Mesendoderm (in vitro differentiated cells): ENCODE measurements at regions not wholly inside any gene's neighbourhood (a gene's known extent, or its start where the extent isn't known, plus 50 kb on each side); places are given as distances from the start of the nearest gene placed in this dataset.

Source experiments
- DNase-seq: peaks from one replicate; pipeline ENCODE4 v3.0.0; 2013
- H2AK5ac ChIP-seq: 2 replicates; pipeline ENCODE4 v1.6.1; 2013; ENCODE audit warnings: low read length, inconsistent platforms
- H2BK120ac ChIP-seq: 2 replicates; pipeline ENCODE4 v1.6.1; 2013; ENCODE audit warnings: low read depth, mild to moderate bottlenecking, low read length, moderate library complexity, mixed read lengths
- H2BK15ac ChIP-seq: replicated peaks from 2 replicates; pipeline ENCODE4 v1.6.1; 2013; ENCODE audit warnings: low read depth, mild to moderate bottlenecking, moderate library complexity
- H2BK5ac ChIP-seq: 2 replicates; pipeline ENCODE4 v1.6.1; 2013; ENCODE audit warnings: low read length, inconsistent platforms
- H3K18ac ChIP-seq: 2 replicates; pipeline ENCODE4 v1.6.1; 2013; ENCODE audit warnings: mild to moderate bottlenecking, low read length, mixed read lengths
- H3K23ac ChIP-seq: one replicate; pipeline ENCODE4 v1.6.1; 2013; ENCODE audit warnings: low read length
- H3K27ac ChIP-seq: 2 replicates; pipeline ENCODE4 v1.5.1; 2013; ENCODE audit warnings: low read depth, mild to moderate bottlenecking, inconsistent platforms, low read length, moderate library complexity
- H3K27me3 ChIP-seq: 2 replicates; pipeline ENCODE4 v1.6.1; 2013; ENCODE audit warnings: low read length, control low read depth, mild to moderate bottlenecking, inconsistent platforms; ENCODE audit not compliant: insufficient read depth, poor library complexity
- H3K36me3 ChIP-seq: 2 replicates; pipeline ENCODE4 v1.6.1; 2013; ENCODE audit warnings: low read length, inconsistent platforms; ENCODE audit not compliant: control insufficient read depth, insufficient read depth
- H3K4ac ChIP-seq: one replicate; pipeline ENCODE4 v1.6.1; 2013; ENCODE audit warnings: low read depth, mild to moderate bottlenecking, low read length, moderate library complexity
- H3K4me1 ChIP-seq: 2 replicates; pipeline ENCODE4 v1.6.1; 2013; ENCODE audit warnings: low read depth, low read length, inconsistent platforms; ENCODE audit not compliant: control insufficient read depth
- H3K4me2 ChIP-seq: 2 replicates; pipeline ENCODE4 v1.6.1; 2013; ENCODE audit warnings: low read length
- H3K4me3 ChIP-seq: 2 replicates; pipeline ENCODE4 v1.5.1; 2013; ENCODE audit warnings: mild to moderate bottlenecking, low read length
- H3K56ac ChIP-seq: one replicate; pipeline ENCODE4 v1.6.1; 2013; ENCODE audit warnings: low read length
- H3K79me1 ChIP-seq: 2 replicates; pipeline ENCODE4 v1.6.1; 2013; ENCODE audit warnings: low read length, inconsistent platforms
- H3K79me2 ChIP-seq: 2 replicates; pipeline ENCODE4 v1.6.1; 2013; ENCODE audit warnings: mild to moderate bottlenecking, low read length; ENCODE audit not compliant: control insufficient read depth, insufficient read depth
- H3K9ac ChIP-seq: 2 replicates; pipeline ENCODE4 v1.6.1; 2013; ENCODE audit warnings: low read length, inconsistent platforms
- H4K5ac ChIP-seq: one replicate; pipeline ENCODE4 v1.6.1; 2013; ENCODE audit warnings: low read length
- H4K8ac ChIP-seq: one replicate; pipeline ENCODE4 v1.6.1; 2013; ENCODE audit warnings: low read depth, mild to moderate bottlenecking, control low read depth, low read length, moderate library complexity
- WGBS: extraction: QIAGEN DNeasy Blood & Tissue Kit; methylation state at CpG from one replicate; pipeline ENCODE4 v1.1.7; 2013; ENCODE audit warnings: low lambda C conversion rate, missing lambda C conversion rate; ENCODE audit not compliant: insufficient coverage; ENCODE audit errors: extremely low coverage; 5-methylcytosine and 5-hydroxymethylcytosine counted together

DNA sequence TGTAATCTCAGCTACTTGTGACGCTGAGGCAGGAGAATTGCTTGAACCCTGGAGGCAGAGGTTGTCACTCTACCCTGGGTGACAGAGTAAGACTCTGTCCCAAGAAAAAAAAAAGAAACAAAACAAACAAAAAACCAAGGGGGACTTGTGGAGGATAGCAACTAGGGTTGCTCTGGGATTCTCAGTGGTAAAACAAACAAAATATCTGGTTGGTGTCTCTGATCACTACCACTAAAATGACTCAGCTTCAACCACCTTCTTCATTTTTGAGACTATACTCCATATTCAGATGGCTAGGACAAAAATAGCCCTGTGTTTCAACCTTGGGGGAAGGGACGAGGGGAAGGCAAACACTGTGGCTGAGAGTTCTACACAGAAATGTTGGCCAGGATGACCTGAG lies 110.3 kb downstream of the ARRDC3 start:
- WGBS, result no CpG with 5 or more reads among the region's 2 CpGs
- H3K36me3 ChIP-seq, result no peaks in the 10 kb centered on the region
- H2BK120ac ChIP-seq, result no peak overlapping the region
- H3K27ac ChIP-seq, result no peak overlapping the region
- H3K79me2 ChIP-seq, result no peaks in the 10 kb centered on the region
- no peak overlapping the region for H3K23ac ChIP-seq
- no peak overlapping the region for H2AK5ac ChIP-seq
- H2BK15ac ChIP-seq, result peak overlapping the region; percentile 45
- DNase-seq, result no peak
- H3K9ac ChIP-seq, result no peak overlapping the region
- H4K5ac ChIP-seq, result no peak overlapping the region
- no peaks in the 10 kb centered on the region for H3K4me1 ChIP-seq
- no peak overlapping the region for H2BK5ac ChIP-seq
- no peak overlapping the region for H3K4ac ChIP-seq
- no peaks in the 10 kb centered on the region for H3K27me3 ChIP-seq
- no peak overlapping the region for H4K8ac ChIP-seq
- H3K79me1 ChIP-seq, result no peaks in the 10 kb centered on the region
- no peak overlapping the region for H3K56ac ChIP-seq
- no peak overlapping the region for H3K4me3 ChIP-seq
- H3K18ac ChIP-seq, result peak overlapping the region; percentile 28
- H3K4me2 ChIP-seq, result no peak overlapping the region

DNA sequence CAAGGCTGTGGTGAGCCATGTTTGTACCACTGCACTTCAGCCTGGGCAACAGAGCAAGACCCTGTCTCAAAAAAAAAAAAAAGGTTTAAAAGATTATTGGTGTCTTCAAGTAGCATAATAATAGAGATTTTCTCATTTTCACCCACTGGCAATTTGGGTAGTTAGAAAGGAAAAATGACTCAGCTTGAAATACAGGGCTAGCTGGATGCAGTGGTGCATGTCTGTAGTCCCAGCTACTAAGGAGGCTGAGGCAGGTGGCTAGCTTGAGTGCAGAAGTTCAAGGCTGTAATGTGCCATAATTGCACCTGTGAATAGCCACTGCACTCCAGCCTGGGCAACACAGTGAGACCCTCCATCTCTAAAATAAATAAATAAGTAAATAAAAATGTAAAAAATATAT lies 111.1 kb downstream of the ARRDC3 start:
- H3K18ac ChIP-seq, result no peak overlapping the region
- no peak overlapping the region for H3K9ac ChIP-seq
- H3K79me2 ChIP-seq, result no peaks in the 10 kb centered on the region
- H2BK15ac ChIP-seq, result no peak overlapping the region
- H3K27ac ChIP-seq, result no peak overlapping the region
- no peak overlapping the region for H3K4me2 ChIP-seq
- H4K5ac ChIP-seq, result no peak overlapping the region
- no peak for DNase-seq
- H3K23ac ChIP-seq, result no peak overlapping the region
- H2BK120ac ChIP-seq, result no peak overlapping the region
- no peak overlapping the region for H3K4ac ChIP-seq
- H3K56ac ChIP-seq, result no peak overlapping the region
- H3K27me3 ChIP-seq, result no peaks in the 10 kb centered on the region
- H2BK5ac ChIP-seq, result no peak overlapping the region
- H4K8ac ChIP-seq, result no peak overlapping the region
- no peaks in the 10 kb centered on the region for H3K36me3 ChIP-seq
- H3K4me3 ChIP-seq, result no peak overlapping the region
- H2AK5ac ChIP-seq, result no peak overlapping the region
- no peaks in the 10 kb centered on the region for H3K4me1 ChIP-seq
- H3K79me1 ChIP-seq, result no peaks in the 10 kb centered on the region

DNA sequence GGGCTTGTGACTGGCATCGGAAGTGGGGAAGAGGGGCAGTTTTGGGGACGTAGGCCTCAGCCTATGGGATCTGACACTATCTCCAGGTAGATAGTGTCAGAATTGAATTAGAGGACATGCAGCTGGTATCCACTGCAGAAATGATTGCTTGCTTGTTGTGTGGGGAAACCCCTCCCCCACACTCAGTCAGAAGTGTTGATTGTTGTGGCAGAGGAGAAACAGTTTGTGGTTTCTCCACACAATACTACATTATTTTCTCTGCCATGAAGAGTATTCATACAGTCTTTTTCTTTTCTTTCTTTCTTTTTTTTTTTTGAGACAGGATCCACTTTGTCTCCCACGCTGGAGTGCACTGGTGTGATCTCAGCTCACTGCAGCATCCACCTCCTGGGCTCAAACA lies 113.9 kb downstream of the ARRDC3 start:
- no peak overlapping the region for H2BK120ac ChIP-seq

DNA sequence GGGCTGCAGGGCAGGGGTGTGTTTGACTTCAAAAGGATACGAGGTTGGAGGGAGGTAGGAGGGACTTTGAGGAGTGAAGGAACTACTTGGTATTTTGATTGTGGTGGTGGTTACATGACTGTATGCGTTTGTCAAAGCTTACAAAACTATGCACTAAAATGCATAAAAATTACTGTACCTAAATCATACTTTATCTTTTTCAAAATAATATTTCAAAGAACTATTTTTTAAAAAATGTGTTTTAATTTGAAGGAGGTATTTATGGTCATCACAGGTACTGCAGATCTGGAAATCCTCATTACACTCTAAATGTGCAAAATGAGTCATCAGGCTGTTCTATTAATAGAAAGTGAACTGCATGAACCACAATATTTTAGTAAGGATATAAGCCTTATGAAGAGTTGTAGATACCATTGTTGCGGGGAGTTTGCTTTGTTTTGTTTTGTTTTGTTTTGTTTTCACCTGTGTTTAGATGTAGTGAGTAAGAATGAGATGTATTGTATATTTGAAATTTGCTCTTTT lies 116.9 kb downstream of the ARRDC3 start:
- DNase-seq, result no peak
- Histone ChIP-seq H3K56ac (no peak overlapping the region), H3K36me3 (no peaks in the 10 kb centered on the region), H3K27me3 (no peaks in the 10 kb centered on the region), H3K18ac (no peak overlapping the region), H2BK120ac (no peak overlapping the region), H2BK15ac (no peak overlapping the region), H3K23ac (no peak overlapping the region), H2AK5ac (no peak overlapping the region), H2BK5ac (no peak overlapping the region), H3K79me2 (no peaks in the 10 kb centered on the region), H3K4me3 (no peak overlapping the region), H3K79me1 (no peaks in the 10 kb centered on the region), H3K4me2 (no peak overlapping the region), H4K5ac (no peak overlapping the region), H3K4ac (no peak overlapping the region), H3K9ac (no peak overlapping the region), H4K8ac (no peak overlapping the region), H3K4me1 (no peaks in the 10 kb centered on the region), H3K27ac (no peak overlapping the region)
- WGBS, result no CpG with 5 or more reads among the region's 3 CpGs

More for the DNA sequence above, 113.9 kb downstream of the ARRDC3 start:
- no peak overlapping the region for H2AK5ac ChIP-seq
- no peaks in the 10 kb centered on the region for H3K79me2 ChIP-seq
- no peak overlapping the region for H3K4me3 ChIP-seq
- no peak overlapping the region for H2BK5ac ChIP-seq
- no peaks in the 10 kb centered on the region for H3K27me3 ChIP-seq
- H3K9ac ChIP-seq, result no peak overlapping the region
- H3K4me1 ChIP-seq, result no peaks in the 10 kb centered on the region
- H3K18ac ChIP-seq, result no peak overlapping the region
- no peaks in the 10 kb centered on the region for H3K36me3 ChIP-seq
- H3K4ac ChIP-seq, result no peak overlapping the region
- no peak for DNase-seq
- H2BK15ac ChIP-seq, result no peak overlapping the region
- H4K8ac ChIP-seq, result no peak overlapping the region
- no peak overlapping the region for H3K4me2 ChIP-seq
- WGBS, result no CpG with 5 or more reads among the region's 3 CpGs
- H3K79me1 ChIP-seq, result no peaks in the 10 kb centered on the region
- no peak overlapping the region for H3K23ac ChIP-seq
- no peak overlapping the region for H3K27ac ChIP-seq
- no peak overlapping the region for H3K56ac ChIP-seq
- H4K5ac ChIP-seq, result no peak overlapping the region

DNA sequence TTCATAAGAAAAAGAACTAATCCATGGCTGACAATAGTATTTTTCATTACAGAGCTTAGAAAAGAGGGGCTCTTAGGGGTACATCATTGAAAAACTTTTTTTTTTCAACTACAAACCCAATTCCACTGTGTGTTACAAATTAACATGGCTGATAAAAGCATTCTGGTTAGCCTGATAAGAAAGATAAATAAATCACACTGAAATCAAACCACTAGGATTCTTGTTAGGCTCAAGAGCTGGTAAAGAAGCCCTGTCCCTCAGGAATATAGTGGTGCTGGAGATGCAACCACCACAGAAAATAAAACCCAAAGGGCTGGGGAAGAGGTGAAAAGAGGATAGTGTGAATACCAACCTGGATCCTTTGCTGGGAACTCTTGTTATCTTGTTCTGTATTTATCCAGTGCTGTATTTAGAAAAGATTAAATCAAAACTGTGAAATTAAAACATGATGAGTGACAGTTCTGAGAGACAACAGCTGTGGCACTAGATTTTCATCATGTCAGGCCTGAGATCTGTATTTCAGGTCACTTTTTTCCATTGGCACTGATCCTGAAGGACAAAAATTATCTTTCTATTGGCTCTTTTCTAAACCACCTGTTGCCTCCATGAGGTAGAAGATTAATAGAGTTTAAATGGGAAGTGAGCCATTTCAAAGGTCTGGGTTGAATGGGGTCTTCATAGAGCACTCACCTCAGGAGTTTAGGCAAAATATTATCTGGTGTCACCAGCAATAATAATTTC lies 118.6 kb downstream of the ARRDC3 start:
- no peaks in the 10 kb centered on the region for H3K79me1 ChIP-seq
- no peak overlapping the region for H3K23ac ChIP-seq
- no peak overlapping the region for H4K5ac ChIP-seq
- H3K36me3 ChIP-seq, result no peaks in the 10 kb centered on the region
- no peak overlapping the region for H2BK15ac ChIP-seq
- H3K79me2 ChIP-seq, result no peaks in the 10 kb centered on the region
- H3K27me3 ChIP-seq, result no peaks in the 10 kb centered on the region
- H4K8ac ChIP-seq, result no peak overlapping the region
- no peak overlapping the region for H2AK5ac ChIP-seq
- H3K27ac ChIP-seq, result no peak overlapping the region
- H3K4ac ChIP-seq, result no peak overlapping the region
- no peak overlapping the region for H3K9ac ChIP-seq
- no peak overlapping the region for H3K4me3 ChIP-seq
- H3K4me1 ChIP-seq, result no peaks in the 10 kb centered on the region
- no peak overlapping the region for H2BK5ac ChIP-seq
- H2BK120ac ChIP-seq, result no peak overlapping the region
- no peak overlapping the region for H3K56ac ChIP-seq
- H3K18ac ChIP-seq, result no peak overlapping the region
- H3K4me2 ChIP-seq, result no peak overlapping the region
- peak; percentile 40 for DNase-seq

DNA sequence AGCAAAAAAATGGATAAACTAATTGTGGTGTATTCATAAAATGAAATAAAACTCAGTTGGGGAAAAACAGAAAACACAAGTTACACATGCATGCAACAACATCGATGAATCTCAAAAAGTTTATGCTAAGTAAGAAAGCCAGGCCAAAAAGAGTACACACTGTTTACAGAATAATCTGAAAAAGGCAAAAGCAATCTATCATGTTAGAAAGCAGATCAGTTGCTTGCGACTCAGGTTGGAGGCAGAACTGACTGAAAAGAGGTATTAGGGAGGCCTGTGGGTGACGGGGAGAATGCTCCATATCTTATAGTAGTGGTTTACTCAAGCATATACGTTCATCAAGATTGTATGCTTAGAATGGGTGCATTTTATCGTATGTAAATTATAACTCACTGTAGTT lies 119.2 kb downstream of the ARRDC3 start:
- H3K23ac ChIP-seq, result no peak overlapping the region
- H3K9ac ChIP-seq, result no peak overlapping the region
- no peaks in the 10 kb centered on the region for H3K79me1 ChIP-seq
- no peak overlapping the region for H2BK15ac ChIP-seq
- H4K5ac ChIP-seq, result no peak overlapping the region
- H2AK5ac ChIP-seq, result no peak overlapping the region
- no peak for DNase-seq
- H3K4me2 ChIP-seq, result no peak overlapping the region
- H3K4me1 ChIP-seq, result no peaks in the 10 kb centered on the region
- no peak overlapping the region for H3K27ac ChIP-seq
- H3K36me3 ChIP-seq, result no peaks in the 10 kb centered on the region
- no peak overlapping the region for H2BK5ac ChIP-seq
- H4K8ac ChIP-seq, result no peak overlapping the region
- no peak overlapping the region for H3K56ac ChIP-seq
- H3K4me3 ChIP-seq, result no peak overlapping the region
- no peak overlapping the region for H2BK120ac ChIP-seq
- H3K4ac ChIP-seq, result no peak overlapping the region
- no peaks in the 10 kb centered on the region for H3K79me2 ChIP-seq
- H3K27me3 ChIP-seq, result no peaks in the 10 kb centered on the region
- H3K18ac ChIP-seq, result no peak overlapping the region
- no CpG with 5 or more reads among the region's 5 CpGs for WGBS
